Activated CD4-positive, alpha-beta T cell treated with anti-CD3 and anti-CD28 coated beads, Interleukin-2, amount 10 ng/mL, durations not matched to agents 7 days and 5 days (primary cell): ENCODE measurements at regions not wholly inside any gene's neighbourhood (a gene's known extent, or its start where the extent isn't known, plus 50 kb on each side); places are given as distances from the start of the nearest gene placed in this dataset.
A peak's percentile ranks its signal among the peaks of the same experiment; 100 is the strongest.

Experiments used
- CTCF ChIA-PET: fragments of 350-600 bp; sonication (Branson Sonifier 250); formaldehyde crosslinking; loops from one replicate; lab custom pipeline; 2021; ENCODE audit warnings: antibody characterized with exemption; lab: Charles Lee
- POLR2A ChIA-PET: fragments of 350-600 bp; sonication (Branson Sonifier 250); formaldehyde crosslinking; loops from one replicate; lab custom pipeline; 2021; ENCODE audit warnings: antibody characterized with exemption; lab: Charles Lee
- DNase-seq: peaks from one replicate; pipeline ENCODE4 v3.0.0-alpha.2; 2020
- H3K27ac Mint-ChIP-seq: one replicate; pipeline ENCODE4 v1.8.0; 2021; ENCODE audit warnings: mild to moderate bottlenecking, moderate library complexity, mixed read lengths
- H3K27me3 Mint-ChIP-seq: one replicate; pipeline ENCODE4 v1.8.0; 2021; ENCODE audit warnings: mixed read lengths
- H3K36me3 Mint-ChIP-seq: one replicate; pipeline ENCODE4 v1.8.0; 2021; ENCODE audit warnings: low read depth, mixed read lengths
- H3K4me1 Mint-ChIP-seq: one replicate; pipeline ENCODE4 v1.8.0; 2021; ENCODE audit warnings: mixed read lengths
- H3K4me3 Mint-ChIP-seq: one replicate; pipeline ENCODE4 v1.8.0; 2021; ENCODE audit warnings: mild to moderate bottlenecking, moderate library complexity, mixed read lengths
- H3K9me3 Mint-ChIP-seq: one replicate; pipeline ENCODE4 v1.8.0; 2021; ENCODE audit warnings: mixed read lengths

- H3K27me3 Mint-ChIP-seq, result no peaks in the 10 kb centered on the region
- peaks cover 8% of the 10 kb centered on the region for H3K9me3 Mint-ChIP-seq
- H3K36me3 Mint-ChIP-seq, result peaks cover 23% of the 10 kb centered on the region
- POLR2A ChIA-PET, result no interaction called here
- DNase-seq, result no peak
- no peak overlapping the region for H3K4me3 Mint-ChIP-seq
- peaks cover 8% of the 10 kb centered on the region for H3K4me1 Mint-ChIP-seq
- no peak overlapping the region for H3K27ac Mint-ChIP-seq
- CTCF ChIA-PET, result interaction anchor here (0.6 kb wide), 1 partner anchor 63 kb away, joined by 3 read pairs; the partner anchor contains the start of gene SIPA1L1
Observed at GRCh38 chr14:71383510-71383909, 476.3 kb downstream of the PCNX1 start.

GRCh38 chr14:71384007-71384845, 477.0 kb downstream of the PCNX1 start:
- CTCF ChIA-PET, result interaction anchor here (0.6 kb wide), 1 partner anchor 64 kb away, joined by 3 read pairs; the partner anchor contains the start of gene SIPA1L1
- no peak for DNase-seq
- Mint-ChIP-seq H3K4me3 (no peak overlapping the region), H3K27ac (no peak overlapping the region), H3K27me3 (no peaks in the 10 kb centered on the region), H3K9me3 (peaks cover 5% of the 10 kb centered on the region), H3K36me3 (peaks cover 19% of the 10 kb centered on the region), H3K4me1 (peaks cover 8% of the 10 kb centered on the region)
- POLR2A ChIA-PET, result no interaction called here

- H3K4me1 Mint-ChIP-seq, result peaks cover 8% of the 10 kb centered on the region
- H3K4me3 Mint-ChIP-seq, result no peak overlapping the region
- DNase-seq, result no peak
- POLR2A ChIA-PET, result no interaction called here
- no peaks in the 10 kb centered on the region for H3K9me3 Mint-ChIP-seq
- no peak overlapping the region for H3K27ac Mint-ChIP-seq
- H3K36me3 Mint-ChIP-seq, result peaks cover 9% of the 10 kb centered on the region
- CTCF ChIA-PET, result no interaction called here
- H3K27me3 Mint-ChIP-seq, result no peaks in the 10 kb centered on the region
Observed at GRCh38 chr14:71387753-71388152, 480.5 kb downstream of the PCNX1 start.

GRCh38 chr14:71388336-71388735, 481.1 kb downstream of the PCNX1 start:
- CTCF ChIA-PET, result interaction anchor here (0.7 to 1.1 kb wide), 2 partner anchors 9 to 61 kb away, joined by 3 to 6 read pairs; no protein-coding TSS in a partner anchor
- H3K36me3 Mint-ChIP-seq, result peaks cover 9% of the 10 kb centered on the region
- H3K4me1 Mint-ChIP-seq, result peaks cover 8% of the 10 kb centered on the region
- H3K4me3 Mint-ChIP-seq, result no peak overlapping the region
- no peaks in the 10 kb centered on the region for H3K27me3 Mint-ChIP-seq
- POLR2A ChIA-PET, result no interaction called here
- no peak for DNase-seq
- no peaks in the 10 kb centered on the region for H3K9me3 Mint-ChIP-seq
- H3K27ac Mint-ChIP-seq, result no peak overlapping the region

- Mint-ChIP-seq H3K27me3 (no peaks in the 10 kb centered on the region), H3K36me3 (peaks cover 8% of the 10 kb centered on the region), H3K27ac (peak overlapping the region; percentile 33), H3K9me3 (no peaks in the 10 kb centered on the region), H3K4me1 (peaks cover 8% of the 10 kb centered on the region), H3K4me3 (no peak overlapping the region)
- no peak for DNase-seq
- CTCF ChIA-PET, result interaction anchor here (0.6 to 1.1 kb wide), 3 partner anchors 10 to 62 kb away, joined by 3 to 6 read pairs (median 3); no protein-coding TSS in a partner anchor
- POLR2A ChIA-PET, result no interaction called here
Observed at GRCh38 chr14:71388862-71389261, 481.6 kb downstream of the PCNX1 start.

GRCh38 chr14:71394386-71394785, 487.1 kb downstream of the PCNX1 start:
- H3K4me1 Mint-ChIP-seq, result peaks cover 26% of the 10 kb centered on the region
- ChIA-PET POLR2A (no interaction called here), CTCF (interaction anchor here (1.3 to 1.6 kb wide), 2 partner anchors 9 to 73 kb away, joined by 3 to 5 read pairs; no protein-coding TSS in a partner anchor)
- no peak for DNase-seq
- H3K27ac Mint-ChIP-seq, result no peak overlapping the region
- H3K36me3 Mint-ChIP-seq, result peaks cover 6% of the 10 kb centered on the region
- H3K27me3 Mint-ChIP-seq, result no peaks in the 10 kb centered on the region
- H3K9me3 Mint-ChIP-seq, result no peaks in the 10 kb centered on the region
- H3K4me3 Mint-ChIP-seq, result no peak overlapping the region

GRCh38 chr14:71395151-71395604, 487.9 kb downstream of the PCNX1 start:
- DNase-seq, result no peak
- Mint-ChIP-seq H3K9me3 (no peaks in the 10 kb centered on the region), H3K36me3 (peaks cover 6% of the 10 kb centered on the region), H3K4me3 (no peak overlapping the region), H3K27ac (no peak overlapping the region), H3K4me1 (peaks cover 32% of the 10 kb centered on the region), H3K27me3 (no peaks in the 10 kb centered on the region)
- CTCF ChIA-PET, result interaction anchor here (1.3 to 1.6 kb wide), 2 partner anchors 8 to 74 kb away, joined by 3 to 5 read pairs; no protein-coding TSS in a partner anchor
- POLR2A ChIA-PET, result no interaction called here

- Mint-ChIP-seq H3K9me3 (no peaks in the 10 kb centered on the region), H3K27ac (no peak overlapping the region), H3K4me3 (no peak overlapping the region), H3K36me3 (peaks cover 6% of the 10 kb centered on the region), H3K4me1 (peaks cover 35% of the 10 kb centered on the region), H3K27me3 (no peaks in the 10 kb centered on the region)
- no peak for DNase-seq
- ChIA-PET CTCF (interaction anchor here (1.3 kb wide), 1 partner anchor 8 kb away, joined by 3 read pairs; no protein-coding TSS in a partner anchor), POLR2A (no interaction called here)
Observed at GRCh38 chr14:71395636-71396035, 488.4 kb downstream of the PCNX1 start.

- CTCF ChIA-PET, result no interaction called here
- H3K4me1 Mint-ChIP-seq, result peaks cover 40% of the 10 kb centered on the region
- H3K27me3 Mint-ChIP-seq, result no peaks in the 10 kb centered on the region
- H3K9me3 Mint-ChIP-seq, result no peaks in the 10 kb centered on the region
- no peak overlapping the region for H3K27ac Mint-ChIP-seq
- DNase-seq, result no peak
- POLR2A ChIA-PET, result no interaction called here
- peaks cover 6% of the 10 kb centered on the region for H3K36me3 Mint-ChIP-seq
- no peak overlapping the region for H3K4me3 Mint-ChIP-seq
Observed at GRCh38 chr14:71396050-71396677, 488.9 kb downstream of the PCNX1 start.

GRCh38 chr14:71397371-71397770, 490.1 kb downstream of the PCNX1 start:
- H3K4me1 Mint-ChIP-seq, result peaks cover 40% of the 10 kb centered on the region
- CTCF ChIA-PET, result no interaction called here
- POLR2A ChIA-PET, result no interaction called here
- H3K9me3 Mint-ChIP-seq, result no peaks in the 10 kb centered on the region
- H3K4me3 Mint-ChIP-seq, result no peak overlapping the region
- no peak for DNase-seq
- H3K27me3 Mint-ChIP-seq, result no peaks in the 10 kb centered on the region
- H3K36me3 Mint-ChIP-seq, result peaks cover 6% of the 10 kb centered on the region
- H3K27ac Mint-ChIP-seq, result peak overlapping the region; percentile 22

GRCh38 chr14:71398450-71398849, 491.2 kb downstream of the PCNX1 start:
- Mint-ChIP-seq H3K27ac (peak overlapping the region; percentile 90), H3K9me3 (no peaks in the 10 kb centered on the region)

GRCh38 chr14:71399057-71399487, 491.8 kb downstream of the PCNX1 start:
- Mint-ChIP-seq H3K27ac (peak overlapping the region; percentile 90), H3K4me1 (peaks cover 46% of the 10 kb centered on the region), H3K27me3 (no peaks in the 10 kb centered on the region), H3K9me3 (no peaks in the 10 kb centered on the region), H3K4me3 (peak overlapping the region; percentile 31), H3K36me3 (peaks cover 6% of the 10 kb centered on the region)
- CTCF ChIA-PET, result interaction anchor here (0.8 to 1.1 kb wide), 4 partner anchors 14 to 265 kb away, joined by 3 to 4 read pairs (median 3); no protein-coding TSS in a partner anchor
- DNase-seq, result peak; percentile 59
- POLR2A ChIA-PET, result interaction anchor here (1.1 kb wide), 1 partner anchor 78 kb away, joined by 3 read pairs; no protein-coding TSS in a partner anchor

More at GRCh38 chr14:71398450-71398849, 491.2 kb downstream of the PCNX1 start:
- no peak for DNase-seq
- peaks cover 6% of the 10 kb centered on the region for H3K36me3 Mint-ChIP-seq
- ChIA-PET CTCF (interaction anchor here (0.8 to 1.1 kb wide), 3 partner anchors 15 to 265 kb away, joined by 3 read pairs; no protein-coding TSS in a partner anchor), POLR2A (interaction anchor here (1.1 kb wide), 1 partner anchor 77 kb away, joined by 3 read pairs; no protein-coding TSS in a partner anchor)
- H3K4me3 Mint-ChIP-seq, result no peak overlapping the region
- H3K27me3 Mint-ChIP-seq, result no peaks in the 10 kb centered on the region
- H3K4me1 Mint-ChIP-seq, result peaks cover 40% of the 10 kb centered on the region
